ENCODE measurements at regions not wholly inside any gene's neighbourhood (a gene's known extent, or its start where the extent isn't known, plus 50 kb on each side); places are given as distances from the start of the nearest gene placed in this dataset.

DNA sequence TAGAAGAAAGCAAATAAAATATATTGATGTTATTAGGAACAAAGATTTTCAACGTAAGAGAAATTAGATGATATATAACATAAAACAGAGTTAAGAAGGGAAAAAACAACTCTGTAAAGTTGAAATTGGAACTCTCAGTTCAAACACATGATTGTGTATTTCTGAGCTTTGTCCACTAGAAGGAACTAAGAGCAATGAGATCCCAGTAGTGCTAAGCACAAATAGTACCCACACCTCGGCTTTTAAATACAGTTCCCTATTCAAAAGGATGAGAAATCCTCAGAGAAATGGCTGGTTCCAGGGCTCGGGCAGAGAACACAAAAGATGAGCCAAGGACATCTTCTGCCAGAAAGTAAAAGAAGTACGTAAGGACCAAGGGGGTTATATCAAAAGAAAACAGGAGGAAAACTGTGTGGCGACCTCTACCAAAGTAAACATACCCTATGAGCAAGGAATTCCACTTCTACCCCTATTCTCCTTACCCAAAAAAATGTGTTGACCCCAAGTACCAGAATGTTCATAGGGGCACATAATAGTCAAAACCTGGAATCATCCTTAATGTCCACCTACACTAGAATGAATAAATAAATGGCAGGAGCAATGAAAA lies 96.6 kb downstream of the SPTSSA start:
- ATAC-seq (no peak), DNase-seq (no peak)
- H3K4me1 ChIP-seq (ENCODE audit: control insufficient read depth, insufficient read depth, low read length), result peaks cover 5% of the 10 kb centered on the region
- H3K27me3 ChIP-seq (ENCODE audit: control insufficient read depth, insufficient read depth), result no peaks in the 10 kb centered on the region
- intact Hi-C loops (cut with DNase I), result no loop called here
- no peaks in the 10 kb centered on the region for H3K9me3 ChIP-seq (ENCODE audit: control insufficient read depth, low read length)
- H3K4me3 ChIP-seq (ENCODE audit: low read length), result no peak overlapping the region
- H3K27ac ChIP-seq (ENCODE audit: low read length), result no peak overlapping the region
- 53% methylated on average over 5 of the region's 5 CpGs for WGBS

DNA sequence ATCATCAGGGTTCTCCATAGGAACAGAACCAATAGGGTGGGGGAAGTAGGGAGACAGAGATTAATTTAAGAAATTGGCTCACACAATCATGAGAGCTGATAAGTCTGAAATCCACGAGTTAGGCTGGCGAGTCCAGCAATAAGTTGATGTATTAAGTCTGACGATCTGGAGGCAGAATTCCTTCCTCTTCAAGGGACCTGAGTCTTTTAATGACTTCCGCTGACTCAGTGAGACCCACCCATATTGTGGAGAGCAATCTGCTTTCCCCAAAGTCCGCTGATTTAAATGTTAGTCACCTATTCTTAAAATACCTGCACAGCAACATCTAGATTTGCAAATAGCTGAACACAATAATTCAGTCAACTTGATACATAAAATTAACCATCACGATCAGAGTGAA lies 97.8 kb downstream of the SPTSSA start:
- WGBS, result 52% methylated on average over 6 of the region's 6 CpGs
- Histone ChIP-seq H3K27me3 (ENCODE audit: control insufficient read depth, insufficient read depth) (no peaks in the 10 kb centered on the region), H3K4me3 (ENCODE audit: low read length) (no peak overlapping the region), H3K9me3 (ENCODE audit: control insufficient read depth, low read length) (no peaks in the 10 kb centered on the region), H3K4me1 (ENCODE audit: control insufficient read depth, insufficient read depth, low read length) (peaks cover 5% of the 10 kb centered on the region), H3K27ac (ENCODE audit: low read length) (no peak overlapping the region)
- no peak for DNase-seq
- ATAC-seq, result peak in 1 of 2 donors; percentile 49
- intact Hi-C loops (cut with DNase I), result no loop called here

DNA sequence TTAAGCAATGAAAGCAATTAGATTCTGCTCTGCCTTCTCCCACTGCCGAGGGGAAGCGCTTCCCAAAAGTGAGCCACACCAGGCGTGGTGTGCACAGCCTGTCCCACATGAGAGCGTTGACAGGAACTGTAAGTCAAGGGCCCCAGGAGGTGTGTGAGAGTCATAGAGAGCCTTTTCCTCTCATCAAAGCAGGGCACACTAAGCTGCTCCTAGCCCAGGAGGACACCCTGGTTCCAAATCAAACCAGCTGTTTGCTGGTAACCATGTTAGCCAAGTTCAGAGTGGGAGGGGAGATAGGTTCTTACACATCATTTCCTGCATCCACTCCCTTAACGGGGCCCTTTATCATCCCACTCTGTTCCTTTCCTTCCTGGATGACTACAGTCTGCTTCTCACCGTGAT lies 98.3 kb downstream of the SPTSSA start:
- H3K27ac ChIP-seq (ENCODE audit: low read length), result no peak overlapping the region
- WGBS, result 42% methylated on average over 6 of the region's 6 CpGs
- peak in 1 of 3 donors; percentile 31 for DNase-seq

DNA sequence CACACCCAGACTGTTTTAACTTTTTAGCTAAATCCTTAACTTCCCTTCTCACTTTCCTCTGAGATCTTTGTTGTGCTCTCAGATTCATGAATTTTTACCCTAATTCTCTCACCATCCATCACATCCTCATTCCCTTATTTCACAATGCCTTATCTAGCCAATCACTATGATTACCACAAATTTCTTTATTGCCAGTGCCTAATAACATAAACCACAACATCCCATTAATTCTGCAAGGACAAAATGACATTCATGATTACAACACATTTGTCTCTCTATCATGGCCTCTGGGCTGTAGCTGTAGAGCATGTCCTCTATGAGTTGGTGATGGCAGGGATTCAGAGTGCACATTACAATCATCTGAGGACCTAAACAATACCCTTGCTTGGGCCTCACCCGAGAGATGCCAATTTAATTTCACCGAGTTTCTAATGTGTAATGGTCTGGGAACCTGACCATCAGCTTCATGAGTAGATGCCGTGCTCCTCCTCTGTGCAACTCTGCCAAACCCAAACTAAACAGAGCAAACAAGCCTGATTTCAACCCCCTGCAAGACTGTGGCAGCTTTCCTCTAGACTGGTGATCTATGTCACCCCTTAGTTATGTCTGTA lies 99.3 kb downstream of the SPTSSA start:
- intact Hi-C loops (cut with DNase I), result no loop called here
- no peak for DNase-seq
- ATAC-seq, result no peak
- 85% methylated on average over 3 of the region's 3 CpGs for WGBS
- H3K4me1 ChIP-seq (ENCODE audit: control insufficient read depth, insufficient read depth, low read length), result peaks cover 5% of the 10 kb centered on the region
- H3K27me3 ChIP-seq (ENCODE audit: control insufficient read depth, insufficient read depth), result no peaks in the 10 kb centered on the region
- H3K27ac ChIP-seq (ENCODE audit: low read length), result no peak overlapping the region
- no peak overlapping the region for H3K4me3 ChIP-seq (ENCODE audit: low read length)
- H3K9me3 ChIP-seq (ENCODE audit: control insufficient read depth, low read length), result no peaks in the 10 kb centered on the region

More for the DNA sequence above, 98.3 kb downstream of the SPTSSA start:
- no peak overlapping the region for H3K4me3 ChIP-seq (ENCODE audit: low read length)
- ATAC-seq, result peak; percentile 57 to 93
- H3K27me3 ChIP-seq (ENCODE audit: control insufficient read depth, insufficient read depth), result no peaks in the 10 kb centered on the region
- intact Hi-C loops (cut with DNase I), result no loop called here
- H3K4me1 ChIP-seq (ENCODE audit: control insufficient read depth, insufficient read depth, low read length), result peaks cover 5% of the 10 kb centered on the region
- no peaks in the 10 kb centered on the region for H3K9me3 ChIP-seq (ENCODE audit: control insufficient read depth, low read length)

DNA sequence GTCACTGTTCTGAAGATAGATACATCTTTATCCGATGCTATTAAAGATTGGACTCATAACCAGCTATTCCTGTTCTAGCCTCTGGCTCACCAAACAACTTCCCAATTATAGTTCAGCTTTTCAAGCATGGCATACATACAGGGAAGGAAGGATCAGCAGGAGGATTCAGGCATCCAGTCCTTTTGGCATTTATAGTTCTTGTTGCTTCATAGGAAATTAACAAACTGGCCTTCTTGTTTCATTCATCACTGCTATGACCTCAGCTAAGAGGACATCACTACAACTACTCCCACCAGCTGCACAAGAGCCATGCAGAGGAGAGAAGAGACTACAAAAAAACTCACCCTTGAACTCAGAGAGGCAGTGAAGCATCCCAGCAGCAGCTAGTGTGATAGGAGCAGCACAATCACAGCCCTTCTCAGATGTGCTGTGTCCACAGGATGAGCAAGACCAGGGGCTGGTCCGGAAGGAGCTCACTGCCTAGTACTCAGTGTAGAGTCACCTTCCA lies 100.5 kb downstream of the SPTSSA start:
- ATAC-seq (peak; percentile 46 to 76), DNase-seq (peak in 1 of 3 donors; percentile 20)
- Histone ChIP-seq H3K27ac (ENCODE audit: low read length) (no peak overlapping the region), H3K4me3 (ENCODE audit: low read length) (no peak overlapping the region), H3K9me3 (ENCODE audit: control insufficient read depth, low read length) (no peaks in the 10 kb centered on the region), H3K27me3 (ENCODE audit: control insufficient read depth, insufficient read depth) (no peaks in the 10 kb centered on the region), H3K4me1 (ENCODE audit: control insufficient read depth, insufficient read depth, low read length) (peaks cover 5% of the 10 kb centered on the region)
- WGBS, result 67% methylated on average over 2 of the region's 2 CpGs
- intact Hi-C loops (cut with DNase I), result no loop called here

DNA sequence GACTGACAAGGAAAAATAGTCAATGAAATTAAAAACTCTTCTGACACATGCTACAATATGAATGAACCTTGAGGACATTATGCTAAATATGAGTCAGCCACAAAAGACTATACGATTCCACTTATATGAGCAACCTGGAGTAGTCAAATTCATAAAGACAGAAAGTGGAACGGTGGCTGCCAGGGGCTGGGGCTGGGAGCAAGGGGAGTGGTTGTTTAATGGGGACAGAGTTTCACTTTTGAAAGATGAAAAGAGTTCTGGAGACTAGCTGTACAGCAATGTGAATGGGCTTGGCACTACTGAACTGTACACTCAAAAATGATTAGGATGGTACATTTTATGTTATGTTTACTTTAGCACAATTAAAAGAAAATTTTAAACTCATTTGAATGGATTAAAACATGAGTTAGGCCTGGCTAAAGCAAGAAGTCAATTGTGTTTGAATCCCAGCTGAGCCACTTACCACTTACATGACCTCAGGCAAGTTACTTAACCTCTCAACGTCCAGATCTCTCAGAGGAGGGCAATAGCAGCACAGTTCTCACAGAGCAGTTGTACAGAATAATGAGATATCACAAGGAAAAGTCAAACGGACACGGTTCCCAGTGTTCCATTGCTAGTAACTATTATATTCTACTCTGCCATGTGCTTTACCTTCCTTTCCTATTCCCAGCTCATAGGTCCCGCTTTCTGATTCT lies 102.5 kb downstream of the SPTSSA start:
- no peak overlapping the region for H3K27ac ChIP-seq (ENCODE audit: low read length)
- intact Hi-C loops (cut with DNase I), result no loop called here
- DNase-seq (no peak), ATAC-seq (no peak)
- H3K4me3 ChIP-seq (ENCODE audit: low read length), result no peak overlapping the region
- 54% methylated on average over 6 of the region's 6 CpGs for WGBS
- no peaks in the 10 kb centered on the region for H3K27me3 ChIP-seq (ENCODE audit: control insufficient read depth, insufficient read depth)
- H3K4me1 ChIP-seq (ENCODE audit: control insufficient read depth, insufficient read depth, low read length), result peaks cover 8% of the 10 kb centered on the region
- no peaks in the 10 kb centered on the region for H3K9me3 ChIP-seq (ENCODE audit: control insufficient read depth, low read length)

DNA sequence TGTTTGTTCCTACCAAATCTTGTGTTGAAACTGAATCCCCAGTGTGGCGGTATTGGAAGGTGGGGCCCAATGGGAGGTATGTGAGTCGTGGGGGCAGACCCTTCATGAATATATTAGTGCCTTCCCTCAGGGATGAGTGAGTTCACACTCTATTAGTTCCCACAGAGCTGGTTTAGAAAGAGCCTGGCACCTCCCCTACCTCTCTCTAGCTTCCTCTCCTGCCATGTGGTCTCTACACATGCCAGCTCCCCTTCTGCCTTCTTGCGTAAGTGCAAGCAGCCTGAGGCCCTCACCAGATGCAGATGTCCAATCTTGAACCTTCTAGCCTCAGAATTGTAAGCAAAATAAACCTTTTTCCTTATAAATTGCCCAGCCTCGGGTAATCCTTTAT lies 105.8 kb downstream of the SPTSSA start:
- H3K27ac ChIP-seq (ENCODE audit: low read length), result peak overlapping the region; percentile 88
- peak; percentile 55 to 67 for ATAC-seq
- WGBS, result 73% methylated on average over 4 of the region's 4 CpGs

DNA sequence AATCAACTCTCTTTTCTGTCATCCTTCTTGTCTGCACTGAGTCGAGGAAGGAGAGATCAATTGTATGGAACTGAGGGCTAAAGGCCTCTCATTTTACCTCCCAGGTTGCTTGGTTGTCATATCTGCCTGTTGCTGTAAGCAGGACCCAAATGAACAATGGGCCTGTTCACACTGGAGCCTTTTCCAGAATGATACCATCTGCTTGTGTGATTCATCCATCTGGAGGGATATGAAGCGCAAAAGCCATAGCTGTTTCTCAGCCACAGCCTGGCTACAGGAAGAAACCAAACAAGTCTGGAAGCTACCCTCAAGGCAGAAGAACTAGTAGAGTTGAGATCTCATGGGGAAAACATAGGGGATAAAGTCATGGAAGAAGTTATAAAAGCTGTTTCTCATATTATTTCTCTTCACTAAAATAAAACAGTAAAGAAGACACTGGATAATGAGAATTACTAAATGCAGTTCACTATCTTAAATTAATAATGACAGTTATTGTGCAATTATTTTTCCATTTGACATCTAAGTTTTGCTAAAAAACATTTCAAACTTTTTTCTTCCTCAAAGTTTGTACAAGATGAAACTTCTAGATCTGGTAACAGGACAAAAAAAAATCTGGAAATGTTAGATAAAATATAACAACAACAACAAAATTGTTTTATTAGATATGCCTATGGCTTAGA lies 106.3 kb downstream of the SPTSSA start:
- H3K27me3 ChIP-seq (ENCODE audit: control insufficient read depth, insufficient read depth), result no peaks in the 10 kb centered on the region
- intact Hi-C loops (cut with DNase I), result no loop called here
- 50% methylated on average over 2 of the region's 2 CpGs for WGBS
- H3K27ac ChIP-seq (ENCODE audit: low read length), result peak overlapping the region; percentile 88
- no peak overlapping the region for H3K4me3 ChIP-seq (ENCODE audit: low read length)
- H3K4me1 ChIP-seq (ENCODE audit: control insufficient read depth, insufficient read depth, low read length), result peaks cover 3% of the 10 kb centered on the region
- H3K9me3 ChIP-seq (ENCODE audit: control insufficient read depth, low read length), result no peaks in the 10 kb centered on the region
- peak in 1 of 3 donors; percentile 21 for DNase-seq
- ATAC-seq, result peak; percentile 76 to 89

More for the DNA sequence above, 105.8 kb downstream of the SPTSSA start:
- H3K27me3 ChIP-seq (ENCODE audit: control insufficient read depth, insufficient read depth), result no peaks in the 10 kb centered on the region
- intact Hi-C loops (cut with DNase I), result no loop called here
- H3K4me1 ChIP-seq (ENCODE audit: control insufficient read depth, insufficient read depth, low read length), result peaks cover 3% of the 10 kb centered on the region
- no peaks in the 10 kb centered on the region for H3K9me3 ChIP-seq (ENCODE audit: control insufficient read depth, low read length)
- DNase-seq, result peak in 1 of 3 donors; percentile 34
- no peak overlapping the region for H3K4me3 ChIP-seq (ENCODE audit: low read length)

DNA sequence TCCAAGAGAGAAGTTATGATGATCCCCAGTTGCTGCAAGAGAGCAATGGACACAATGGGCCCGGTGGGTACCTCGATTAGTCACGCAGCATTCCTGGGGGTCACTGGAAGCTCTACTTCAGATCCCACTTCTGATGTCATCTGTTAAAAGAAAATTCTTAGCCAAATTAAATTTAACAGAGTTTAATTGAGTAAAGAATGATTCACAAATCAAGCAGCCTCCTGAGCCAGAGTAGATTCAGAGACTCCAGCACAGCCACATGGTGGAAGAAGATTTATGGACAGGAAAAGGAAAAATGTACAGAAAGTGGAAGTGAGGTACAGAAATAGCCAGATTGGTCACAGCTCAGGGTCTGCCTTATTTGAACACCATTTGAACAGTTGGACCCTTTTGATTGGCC lies 107.5 kb downstream of the SPTSSA start:
- H3K27ac ChIP-seq (ENCODE audit: low read length), result no peak overlapping the region
- no peaks in the 10 kb centered on the region for H3K27me3 ChIP-seq (ENCODE audit: control insufficient read depth, insufficient read depth)
- intact Hi-C loops (cut with DNase I), result no loop called here
- no peak for ATAC-seq
- no peak for DNase-seq
- no peaks in the 10 kb centered on the region for H3K9me3 ChIP-seq (ENCODE audit: control insufficient read depth, low read length)
- peaks cover 3% of the 10 kb centered on the region for H3K4me1 ChIP-seq (ENCODE audit: control insufficient read depth, insufficient read depth, low read length)
- WGBS, result 76% methylated on average over 3 of the region's 3 CpGs
- no peak overlapping the region for H3K4me3 ChIP-seq (ENCODE audit: low read length)

DNA sequence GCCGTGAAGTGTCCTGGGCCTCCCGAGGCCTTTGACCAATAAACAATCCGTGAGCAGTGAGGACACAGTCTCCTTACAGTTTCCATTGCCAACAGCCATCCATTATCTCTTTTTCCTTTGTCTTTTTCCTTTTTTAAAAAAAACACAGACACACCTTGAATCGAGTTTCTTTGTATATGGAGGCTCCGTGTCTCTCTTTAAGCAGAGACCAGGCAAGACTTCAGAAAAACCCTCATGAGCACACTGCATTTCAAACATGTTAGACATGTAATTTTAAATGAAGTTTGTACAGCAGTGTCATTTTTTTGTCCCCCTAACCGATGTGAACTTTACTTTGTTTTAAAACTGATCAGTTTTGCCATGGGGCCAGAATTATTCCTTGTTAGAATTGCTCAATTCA lies 111.1 kb downstream of the SPTSSA start:
- DNase-seq (no peak), ATAC-seq (no peak)
- Histone ChIP-seq H3K27ac (ENCODE audit: low read length) (no peak overlapping the region), H3K4me1 (ENCODE audit: control insufficient read depth, insufficient read depth, low read length) (no peaks in the 10 kb centered on the region), H3K27me3 (ENCODE audit: control insufficient read depth, insufficient read depth) (no peaks in the 10 kb centered on the region), H3K9me3 (ENCODE audit: control insufficient read depth, low read length) (no peaks in the 10 kb centered on the region), H3K4me3 (ENCODE audit: low read length) (no peak overlapping the region)
- 77% methylated on average over 6 of the region's 6 CpGs for WGBS
- intact Hi-C loops (cut with DNase I), result no loop called here

DNA sequence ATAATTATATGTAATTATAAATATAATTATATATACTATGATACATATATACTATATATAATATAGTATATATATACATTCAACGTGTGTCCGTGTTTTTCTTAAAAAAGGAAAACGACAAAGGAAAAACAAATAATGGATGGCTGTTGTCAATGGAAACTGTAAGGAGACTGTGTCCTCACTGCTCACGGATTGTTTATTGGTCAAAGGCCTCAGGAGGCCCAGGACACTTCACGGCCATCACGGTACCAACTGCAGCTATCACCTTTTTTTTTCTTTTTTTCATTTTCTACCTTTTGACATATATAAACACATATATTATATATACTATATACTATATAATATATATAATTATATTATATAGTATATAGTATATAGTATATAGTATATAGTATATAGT lies 113.4 kb downstream of the SPTSSA start:
- no peak overlapping the region for H3K27ac ChIP-seq (ENCODE audit: low read length)
- H3K27me3 ChIP-seq (ENCODE audit: control insufficient read depth, insufficient read depth), result no peaks in the 10 kb centered on the region
- no peak overlapping the region for H3K4me3 ChIP-seq (ENCODE audit: low read length)
- intact Hi-C loops (cut with DNase I), result no loop called here
- 93% methylated on average over 6 of the region's 6 CpGs for WGBS
- no peak for ATAC-seq
- no peaks in the 10 kb centered on the region for H3K9me3 ChIP-seq (ENCODE audit: control insufficient read depth, low read length)
- DNase-seq, result no peak
- no peaks in the 10 kb centered on the region for H3K4me1 ChIP-seq (ENCODE audit: control insufficient read depth, insufficient read depth, low read length)
